ENCODE measurements at regions not wholly inside any gene's neighbourhood (a gene's known extent, or its start where the extent isn't known, plus 50 kb on each side); places are given as distances from the start of the nearest gene placed in this dataset.

GRCh38 chr11:81368192-81368591 is 1365.5 kb downstream of the FAM181B start:
- TF ChIP-seq CTCF (IDR thresholded peaks at IDR 0.05; ENCODE audit: unreplicated experiment): no peak
- peaks cover 3% of the 10 kb centered on the region for H3K9me3 Mint-ChIP-seq (ENCODE audit: low read depth)
- no peak overlapping the region for H3K27ac Mint-ChIP-seq
- H3K27me3 Mint-ChIP-seq: no peaks in the 10 kb centered on the region
- no peaks in the 10 kb centered on the region for H3K36me3 Mint-ChIP-seq (ENCODE audit: insufficient read depth)
- H3K4me3 Mint-ChIP-seq (ENCODE audit: low read depth): no peak overlapping the region
- DNase-seq (ENCODE audit: low spot score, unreplicated experiment): no peak
- peaks cover 3% of the 10 kb centered on the region for H3K4me1 Mint-ChIP-seq (ENCODE audit: low read depth)

GRCh38 chr11:81365496-81365895 is 1368.2 kb downstream of the FAM181B start:
- Mint-ChIP-seq H3K9me3 (ENCODE audit: low read depth) (no peaks in the 10 kb centered on the region), H3K4me1 (ENCODE audit: low read depth) (peaks cover 3% of the 10 kb centered on the region), H3K4me3 (ENCODE audit: low read depth) (no peak overlapping the region), H3K27me3 (no peaks in the 10 kb centered on the region), H3K27ac (no peak overlapping the region), H3K36me3 (ENCODE audit: insufficient read depth) (no peaks in the 10 kb centered on the region)
- no peak for TF ChIP-seq CTCF (IDR thresholded peaks at IDR 0.05; ENCODE audit: unreplicated experiment)
- DNase-seq (ENCODE audit: low spot score, unreplicated experiment): no peak

GRCh38 chr11:81359476-81359875 is 1374.2 kb downstream of the FAM181B start:
- no peak for TF ChIP-seq CTCF (IDR thresholded peaks at IDR 0.05; ENCODE audit: unreplicated experiment)
- no peak for DNase-seq (ENCODE audit: low spot score, unreplicated experiment)
- H3K36me3 Mint-ChIP-seq (ENCODE audit: insufficient read depth): no peaks in the 10 kb centered on the region
- no peak overlapping the region for H3K4me3 Mint-ChIP-seq (ENCODE audit: low read depth)
- H3K9me3 Mint-ChIP-seq (ENCODE audit: low read depth): peaks cover 5% of the 10 kb centered on the region
- no peaks in the 10 kb centered on the region for H3K27me3 Mint-ChIP-seq
- H3K27ac Mint-ChIP-seq: no peak overlapping the region
- H3K4me1 Mint-ChIP-seq (ENCODE audit: low read depth): no peaks in the 10 kb centered on the region

GRCh38 chr11:81345609-81346008 is 1388.1 kb downstream of the FAM181B start:
- DNase-seq (ENCODE audit: low spot score, unreplicated experiment): no peak
- Mint-ChIP-seq H3K27ac (no peak overlapping the region), H3K9me3 (ENCODE audit: low read depth) (no peaks in the 10 kb centered on the region), H3K27me3 (peaks cover 3% of the 10 kb centered on the region), H3K4me1 (ENCODE audit: low read depth) (peaks cover 8% of the 10 kb centered on the region), H3K36me3 (ENCODE audit: insufficient read depth) (no peaks in the 10 kb centered on the region), H3K4me3 (ENCODE audit: low read depth) (no peak overlapping the region)
- no peak for TF ChIP-seq CTCF (IDR thresholded peaks at IDR 0.05; ENCODE audit: unreplicated experiment)

- peaks cover 3% of the 10 kb centered on the region for H3K27me3 Mint-ChIP-seq
- no peak for TF ChIP-seq CTCF (IDR thresholded peaks at IDR 0.05; ENCODE audit: unreplicated experiment)
- H3K36me3 Mint-ChIP-seq (ENCODE audit: insufficient read depth): no peaks in the 10 kb centered on the region
- H3K4me3 Mint-ChIP-seq (ENCODE audit: low read depth): no peak overlapping the region
- no peaks in the 10 kb centered on the region for H3K9me3 Mint-ChIP-seq (ENCODE audit: low read depth)
- H3K4me1 Mint-ChIP-seq (ENCODE audit: low read depth): peaks cover 8% of the 10 kb centered on the region
- no peak for DNase-seq (ENCODE audit: low spot score, unreplicated experiment)
- H3K27ac Mint-ChIP-seq: peak overlapping the region; percentile 41
These were observed 1390.7 kb downstream of the FAM181B start for GRCh38 chr11:81342966-81343365.

Measured in progenitor cell of endocrine pancreas (in vitro differentiated cells).